Adrenal gland (tissue), 5 donors: ENCODE measurements at regions not wholly inside any gene's neighbourhood (a gene's known extent, or its start where the extent isn't known, plus 50 kb on each side); places are given as distances from the start of the nearest gene placed in this dataset.

Experiments
- POLR2A ChIP-seq, 2 donors: fragments of 450-650 bp; IDR thresholded peaks; one replicate each; pipeline ENCODE4 v1.6.1; 2017; ENCODE audit warnings: antibody characterized with exemption in 2 of 2, mild to moderate bottlenecking in 2 of 2, moderate library complexity in 1 of 2
- TF ChIP-seq, protein P1 (sequence below), 6 experiments: fragments of 450-650 bp in 4 of 6; fragments of 200-600 bp in 2 of 6; sonication (generic) in 1 of 6; IDR thresholded peaks; 1 replicate in 5 of 6; 2 replicates in 1 of 6; pipeline versions ENCODE4 v1.5.1 to v1.8.0; 2016 to 2021; ENCODE audit warnings: antibody characterized with exemption in 6 of 6, mild to moderate bottlenecking in 2 of 6, moderate library complexity in 1 of 6
- donor health status: DM: no; HTN: no; CAD: no.

- TF ChIP-seq, protein P1, sequence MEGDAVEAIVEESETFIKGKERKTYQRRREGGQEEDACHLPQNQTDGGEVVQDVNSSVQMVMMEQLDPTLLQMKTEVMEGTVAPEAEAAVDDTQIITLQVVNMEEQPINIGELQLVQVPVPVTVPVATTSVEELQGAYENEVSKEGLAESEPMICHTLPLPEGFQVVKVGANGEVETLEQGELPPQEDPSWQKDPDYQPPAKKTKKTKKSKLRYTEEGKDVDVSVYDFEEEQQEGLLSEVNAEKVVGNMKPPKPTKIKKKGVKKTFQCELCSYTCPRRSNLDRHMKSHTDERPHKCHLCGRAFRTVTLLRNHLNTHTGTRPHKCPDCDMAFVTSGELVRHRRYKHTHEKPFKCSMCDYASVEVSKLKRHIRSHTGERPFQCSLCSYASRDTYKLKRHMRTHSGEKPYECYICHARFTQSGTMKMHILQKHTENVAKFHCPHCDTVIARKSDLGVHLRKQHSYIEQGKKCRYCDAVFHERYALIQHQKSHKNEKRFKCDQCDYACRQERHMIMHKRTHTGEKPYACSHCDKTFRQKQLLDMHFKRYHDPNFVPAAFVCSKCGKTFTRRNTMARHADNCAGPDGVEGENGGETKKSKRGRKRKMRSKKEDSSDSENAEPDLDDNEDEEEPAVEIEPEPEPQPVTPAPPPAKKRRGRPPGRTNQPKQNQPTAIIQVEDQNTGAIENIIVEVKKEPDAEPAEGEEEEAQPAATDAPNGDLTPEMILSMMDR (IDR thresholded peaks at IDR 0.05), result no peak
- no peak for TF ChIP-seq POLR2A (IDR thresholded peaks at IDR 0.05)
Observed at GRCh38 chr17:13939222-13939621, 130.1 kb upstream of the COX10 start.
